Loucy (cell line): ENCODE measurements at regions not wholly inside any gene's neighbourhood (a gene's known extent, or its start where the extent isn't known, plus 50 kb on each side); places are given as distances from the start of the nearest gene placed in this dataset.

Experiments
- H2AFZ ChIP-seq: fragments of 200-600 bp; sonication (generic); 2 replicates; pipeline ENCODE4 v1.6.0; 2016; ENCODE audit warnings: antibody characterized with exemption, mild to moderate bottlenecking, low read length, moderate library complexity
- H3F3A ChIP-seq: fragments of 200-600 bp; 2 replicates; pipeline ENCODE4 v1.6.0; 2016; ENCODE audit warnings: antibody characterized with exemption, low read depth, mild to moderate bottlenecking
- H3K27me3 ChIP-seq: fragments of 200-600 bp; sonication (generic); 2 replicates; pipeline ENCODE4 v1.6.1; 2014; ENCODE audit warnings: low read length, mild to moderate bottlenecking; ENCODE audit not compliant: insufficient read depth, poor library complexity, severe bottlenecking
- H3K36me3 ChIP-seq: fragments of 200-600 bp; sonication (generic); 2 replicates; pipeline ENCODE4 v1.6.1; 2016; ENCODE audit warnings: low read length; ENCODE audit not compliant: insufficient read depth
- H3K4me1 ChIP-seq: fragments of 200-600 bp; sonication (generic); 2 replicates; pipeline ENCODE4 v1.5.1; 2014; ENCODE audit warnings: low read length, mild to moderate bottlenecking; ENCODE audit not compliant: insufficient read depth, poor library complexity, severe bottlenecking
- H3K4me2 ChIP-seq: fragments of 200-600 bp; sonication (generic); 2 replicates; pipeline ENCODE4 v1.6.0; 2014; ENCODE audit warnings: antibody characterized with exemption, low read length, low read depth, mild to moderate bottlenecking; ENCODE audit not compliant: poor library complexity, severe bottlenecking
- H3K4me3 ChIP-seq: fragments of 200-600 bp; sonication (generic); 2 replicates; pipeline ENCODE4 v1.5.1; 2014; ENCODE audit warnings: low read length, mild to moderate bottlenecking, mixed read lengths; ENCODE audit not compliant: poor library complexity, severe bottlenecking
- H3K79me2 ChIP-seq: fragments of 200-600 bp; sonication (generic); 2 replicates; pipeline ENCODE4 v1.6.1; 2014; ENCODE audit warnings: low read length; ENCODE audit not compliant: insufficient read depth
- H3K9ac ChIP-seq: fragments of 200-600 bp; sonication (generic); 2 replicates; pipeline ENCODE4 v1.6.0; 2014; ENCODE audit warnings: mild to moderate bottlenecking, low read depth, low read length, moderate library complexity; ENCODE audit not compliant: poor library complexity, severe bottlenecking
- H3K9me2 ChIP-seq: fragments of 200-600 bp; sonication (generic); replicated peaks from 2 replicates; pipeline ENCODE4 v1.6.1; 2016; ENCODE audit warnings: low read depth, low read length, mixed read lengths
- H3K9me3 ChIP-seq: fragments of 200-600 bp; sonication (generic); 2 replicates; pipeline ENCODE4 v1.6.1; 2014; ENCODE audit warnings: mild to moderate bottlenecking, antibody characterized with exemption, low read length, low read depth; ENCODE audit not compliant: insufficient read depth
- H4K20me1 ChIP-seq: fragments of 200-600 bp; sonication (generic); 2 replicates; pipeline ENCODE4 v1.6.0; 2014; ENCODE audit warnings: antibody characterized with exemption, low read length, mild to moderate bottlenecking; ENCODE audit not compliant: insufficient read depth, poor library complexity, severe bottlenecking
- EZH2phosphoT487 ChIP-seq: fragments of 200-600 bp; IDR thresholded peaks from 2 replicates; pipeline ENCODE4 v1.6.1; 2018; ENCODE audit warnings: antibody characterized with exemption, mild to moderate bottlenecking, moderate library complexity, borderline replicate concordance
- TF ChIP-seq, protein P1 (sequence below): fragments of 200-600 bp; sonication (generic); conservative IDR thresholded peaks from 2 replicates; pipeline ENCODE4 v1.5.1; 2014; ENCODE audit warnings: mild to moderate bottlenecking, antibody characterized with exemption, low read length

DNA sequence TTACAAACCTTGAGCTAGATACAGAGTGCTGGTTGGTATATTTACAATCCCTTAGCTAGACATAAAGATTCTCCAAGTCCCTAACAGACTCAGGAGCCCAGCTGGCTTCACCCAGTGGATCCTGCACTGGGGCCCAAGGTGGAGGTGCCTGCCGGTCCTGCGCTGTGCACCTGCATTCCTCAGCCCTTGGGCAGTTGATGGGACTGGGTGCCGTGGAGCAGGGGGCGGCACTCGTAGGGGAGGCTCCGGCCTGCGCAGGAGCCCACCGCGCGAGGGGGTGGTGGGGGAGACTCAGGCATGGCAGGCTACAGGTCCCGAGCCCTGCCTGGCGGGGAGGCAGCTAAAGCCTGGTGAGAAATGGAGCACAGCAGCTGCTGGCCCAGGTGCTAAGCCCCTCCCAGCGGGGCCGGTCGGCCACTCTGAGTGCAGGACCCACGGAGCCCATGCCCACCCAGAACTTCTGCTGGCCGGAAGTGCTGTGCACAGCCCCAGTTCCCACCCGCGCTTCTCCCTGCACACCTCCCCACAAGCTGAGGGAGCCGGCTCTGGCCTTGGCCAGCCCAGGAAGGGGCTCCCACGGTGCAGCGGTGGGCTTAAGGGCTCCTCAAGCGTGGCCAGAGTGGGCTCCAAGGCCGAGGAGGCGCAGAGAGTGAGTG, 1464.7 kb downstream of the EFNA5 start:
- no peaks in the 10 kb centered on the region for H3K9me3 ChIP-seq
- H3F3A ChIP-seq = no peaks in the 10 kb centered on the region
- TF ChIP-seq, protein P1, sequence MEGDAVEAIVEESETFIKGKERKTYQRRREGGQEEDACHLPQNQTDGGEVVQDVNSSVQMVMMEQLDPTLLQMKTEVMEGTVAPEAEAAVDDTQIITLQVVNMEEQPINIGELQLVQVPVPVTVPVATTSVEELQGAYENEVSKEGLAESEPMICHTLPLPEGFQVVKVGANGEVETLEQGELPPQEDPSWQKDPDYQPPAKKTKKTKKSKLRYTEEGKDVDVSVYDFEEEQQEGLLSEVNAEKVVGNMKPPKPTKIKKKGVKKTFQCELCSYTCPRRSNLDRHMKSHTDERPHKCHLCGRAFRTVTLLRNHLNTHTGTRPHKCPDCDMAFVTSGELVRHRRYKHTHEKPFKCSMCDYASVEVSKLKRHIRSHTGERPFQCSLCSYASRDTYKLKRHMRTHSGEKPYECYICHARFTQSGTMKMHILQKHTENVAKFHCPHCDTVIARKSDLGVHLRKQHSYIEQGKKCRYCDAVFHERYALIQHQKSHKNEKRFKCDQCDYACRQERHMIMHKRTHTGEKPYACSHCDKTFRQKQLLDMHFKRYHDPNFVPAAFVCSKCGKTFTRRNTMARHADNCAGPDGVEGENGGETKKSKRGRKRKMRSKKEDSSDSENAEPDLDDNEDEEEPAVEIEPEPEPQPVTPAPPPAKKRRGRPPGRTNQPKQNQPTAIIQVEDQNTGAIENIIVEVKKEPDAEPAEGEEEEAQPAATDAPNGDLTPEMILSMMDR = no peak
- TF ChIP-seq EZH2phosphoT487 = no peak
- no peaks in the 10 kb centered on the region for H4K20me1 ChIP-seq
- no peaks in the 10 kb centered on the region for H3K27me3 ChIP-seq
- no peak overlapping the region for H3K9ac ChIP-seq
- no peak overlapping the region for H3K4me2 ChIP-seq
- no peaks in the 10 kb centered on the region for H3K36me3 ChIP-seq
- H3K4me3 ChIP-seq = no peak overlapping the region
- H3K4me1 ChIP-seq = no peaks in the 10 kb centered on the region
- no peak overlapping the region for H2AFZ ChIP-seq
- H3K9me2 ChIP-seq = no peaks in the 10 kb centered on the region
- H3K79me2 ChIP-seq = no peaks in the 10 kb centered on the region

DNA sequence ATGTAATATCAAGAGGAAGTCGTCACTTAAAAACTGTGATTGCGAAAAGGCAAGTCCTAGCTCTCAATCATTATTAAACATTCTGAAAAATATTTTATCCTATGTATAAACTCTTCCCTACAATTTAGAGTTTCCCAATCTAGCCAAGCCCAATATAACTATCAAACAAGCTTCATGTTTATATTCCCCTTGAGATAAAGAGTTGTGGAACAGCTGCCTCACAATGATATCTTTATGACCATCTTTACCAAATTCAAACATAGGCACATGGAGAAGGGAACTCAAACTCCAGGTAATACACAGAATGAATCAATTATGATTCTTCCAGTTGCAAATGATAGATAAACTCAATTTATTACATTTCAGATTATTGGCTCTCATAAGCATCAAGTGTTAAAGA, 1468.7 kb downstream of the EFNA5 start:
- H3K4me3 ChIP-seq = no peak overlapping the region
- no peak for TF ChIP-seq EZH2phosphoT487
- TF ChIP-seq, protein P1 = no peak

DNA sequence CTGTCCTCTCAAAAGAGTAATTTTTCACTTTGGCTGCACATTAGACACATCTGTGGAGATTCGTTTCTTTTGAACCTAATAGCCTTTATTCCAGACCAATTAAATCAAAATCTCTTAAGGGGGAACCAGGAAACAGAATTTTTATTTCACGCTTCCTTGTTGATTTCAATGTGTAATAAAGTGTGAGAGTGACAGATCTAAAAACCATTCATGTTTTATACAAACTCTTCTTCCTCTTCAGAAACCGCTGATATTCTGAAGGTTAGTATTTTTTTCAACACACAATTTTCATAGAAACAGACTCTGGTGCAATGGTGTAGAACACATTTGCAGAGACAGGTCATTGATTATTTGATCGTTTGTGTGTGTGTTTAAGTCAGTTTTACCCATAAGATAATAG, 1469.8 kb downstream of the EFNA5 start:
- no peak for TF ChIP-seq EZH2phosphoT487
- TF ChIP-seq, protein P1 = no peak
- Histone ChIP-seq H3K27me3 (no peaks in the 10 kb centered on the region), H3F3A (no peaks in the 10 kb centered on the region), H3K79me2 (no peaks in the 10 kb centered on the region), H4K20me1 (no peaks in the 10 kb centered on the region), H3K9me2 (no peaks in the 10 kb centered on the region), H3K9ac (no peak overlapping the region), H3K36me3 (no peaks in the 10 kb centered on the region), H3K4me1 (no peaks in the 10 kb centered on the region), H3K4me3 (no peak overlapping the region), H3K9me3 (no peaks in the 10 kb centered on the region), H2AFZ (no peak overlapping the region), H3K4me2 (no peak overlapping the region)

More for the DNA sequence above, 1468.7 kb downstream of the EFNA5 start:
- H3K9ac ChIP-seq = no peak overlapping the region
- H3K4me1 ChIP-seq = no peaks in the 10 kb centered on the region
- no peaks in the 10 kb centered on the region for H3K27me3 ChIP-seq
- H3K9me2 ChIP-seq = no peaks in the 10 kb centered on the region
- H2AFZ ChIP-seq = no peak overlapping the region
- H3K36me3 ChIP-seq = no peaks in the 10 kb centered on the region
- no peaks in the 10 kb centered on the region for H3F3A ChIP-seq
- no peaks in the 10 kb centered on the region for H3K79me2 ChIP-seq
- H4K20me1 ChIP-seq = no peaks in the 10 kb centered on the region
- no peak overlapping the region for H3K4me2 ChIP-seq
- H3K9me3 ChIP-seq = no peaks in the 10 kb centered on the region
